GM12875 (cell line): ENCODE measurements at regions not wholly inside any gene's neighbourhood (a gene's known extent, or its start where the extent isn't known, plus 50 kb on each side); places are given as distances from the start of the nearest gene placed in this dataset.

Source experiments
- H3K4me3 ChIP-seq: one replicate; pipeline ENCODE4 v1.5.1; 2011; ENCODE audit warnings: low read depth, low read length, control low read depth
- TF ChIP-seq, protein P1 (sequence below): IDR thresholded peaks from 2 replicates; pipeline ENCODE4 v1.5.1; 2011; ENCODE audit warnings: low read depth, mild to moderate bottlenecking, control low read depth, inconsistent platforms, low read length, moderate library complexity, borderline replicate concordance; ENCODE audit not compliant: insufficient read depth

DNA sequence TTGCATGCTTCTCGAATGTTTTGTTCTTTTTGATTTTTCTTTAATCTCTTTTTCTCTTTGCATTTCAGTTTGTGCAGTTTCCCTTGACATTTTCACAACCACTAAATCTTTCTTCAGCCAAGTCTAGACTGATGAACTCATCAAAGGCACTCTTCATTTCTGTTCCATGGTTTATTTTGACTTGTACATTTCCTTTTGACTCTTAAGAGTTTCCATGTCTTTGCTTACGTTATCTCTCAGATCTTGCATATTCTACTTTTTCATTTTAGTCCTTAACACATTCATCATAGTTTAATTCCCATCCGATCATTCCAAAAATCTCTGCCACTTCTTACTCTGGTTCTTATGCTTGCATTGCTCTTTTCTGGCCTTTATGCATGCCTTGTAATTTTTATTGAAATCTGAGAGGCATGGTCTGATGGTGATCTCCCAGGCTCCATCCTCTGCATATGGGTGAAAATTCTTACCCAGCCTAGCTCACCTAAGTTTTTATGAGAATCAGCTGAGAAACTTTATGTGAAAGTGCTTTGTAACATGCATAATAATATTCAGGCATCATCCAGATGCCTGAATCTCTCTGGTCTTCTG is 202.8 kb upstream of the IGFBP3 start:
- TF ChIP-seq, protein P1, sequence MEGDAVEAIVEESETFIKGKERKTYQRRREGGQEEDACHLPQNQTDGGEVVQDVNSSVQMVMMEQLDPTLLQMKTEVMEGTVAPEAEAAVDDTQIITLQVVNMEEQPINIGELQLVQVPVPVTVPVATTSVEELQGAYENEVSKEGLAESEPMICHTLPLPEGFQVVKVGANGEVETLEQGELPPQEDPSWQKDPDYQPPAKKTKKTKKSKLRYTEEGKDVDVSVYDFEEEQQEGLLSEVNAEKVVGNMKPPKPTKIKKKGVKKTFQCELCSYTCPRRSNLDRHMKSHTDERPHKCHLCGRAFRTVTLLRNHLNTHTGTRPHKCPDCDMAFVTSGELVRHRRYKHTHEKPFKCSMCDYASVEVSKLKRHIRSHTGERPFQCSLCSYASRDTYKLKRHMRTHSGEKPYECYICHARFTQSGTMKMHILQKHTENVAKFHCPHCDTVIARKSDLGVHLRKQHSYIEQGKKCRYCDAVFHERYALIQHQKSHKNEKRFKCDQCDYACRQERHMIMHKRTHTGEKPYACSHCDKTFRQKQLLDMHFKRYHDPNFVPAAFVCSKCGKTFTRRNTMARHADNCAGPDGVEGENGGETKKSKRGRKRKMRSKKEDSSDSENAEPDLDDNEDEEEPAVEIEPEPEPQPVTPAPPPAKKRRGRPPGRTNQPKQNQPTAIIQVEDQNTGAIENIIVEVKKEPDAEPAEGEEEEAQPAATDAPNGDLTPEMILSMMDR, result no peak
- H3K4me3 ChIP-seq, result no peak overlapping the region

DNA sequence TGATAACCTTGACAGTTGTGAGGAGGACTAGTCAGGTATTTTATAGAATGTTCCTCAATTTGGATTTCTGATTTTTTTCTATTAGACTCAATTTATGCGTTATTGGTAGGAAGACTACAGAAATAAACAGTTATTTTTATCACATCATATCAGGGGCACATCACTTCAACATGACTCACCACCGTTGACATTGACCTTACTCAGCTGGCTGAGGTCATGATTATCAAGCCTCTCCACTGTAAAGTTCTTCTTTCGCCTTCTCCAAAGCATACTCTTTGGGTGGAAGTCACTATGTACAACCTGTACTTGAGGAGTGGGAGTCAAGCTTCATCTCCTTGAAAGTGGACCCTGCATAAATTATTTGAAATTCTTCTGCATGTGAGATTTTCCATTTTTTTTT is 194.3 kb upstream of the IGFBP3 start:
- TF ChIP-seq, protein P1, result no peak
- no peak overlapping the region for H3K4me3 ChIP-seq

DNA sequence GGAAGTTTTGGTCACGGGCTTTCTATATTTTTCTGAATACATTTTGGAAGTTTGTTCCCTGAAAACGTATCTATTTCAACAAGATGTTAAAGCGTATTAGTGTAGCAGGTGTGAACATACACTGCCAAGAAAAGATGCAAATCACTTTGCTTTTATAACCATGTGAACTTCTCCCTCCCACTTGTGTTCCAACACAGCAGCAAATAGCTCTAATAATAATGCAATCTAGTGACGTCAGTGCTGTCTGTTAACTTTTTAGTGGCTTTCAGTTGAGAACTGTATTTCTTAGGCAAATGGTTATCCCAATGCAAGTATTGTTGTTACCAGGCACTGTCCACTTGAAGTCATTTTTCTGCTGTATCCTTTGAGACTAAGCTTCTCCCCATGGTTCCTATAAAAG is 188.4 kb upstream of the IGFBP3 start:
- TF ChIP-seq, protein P1, result no peak
- H3K4me3 ChIP-seq, result no peak overlapping the region

DNA sequence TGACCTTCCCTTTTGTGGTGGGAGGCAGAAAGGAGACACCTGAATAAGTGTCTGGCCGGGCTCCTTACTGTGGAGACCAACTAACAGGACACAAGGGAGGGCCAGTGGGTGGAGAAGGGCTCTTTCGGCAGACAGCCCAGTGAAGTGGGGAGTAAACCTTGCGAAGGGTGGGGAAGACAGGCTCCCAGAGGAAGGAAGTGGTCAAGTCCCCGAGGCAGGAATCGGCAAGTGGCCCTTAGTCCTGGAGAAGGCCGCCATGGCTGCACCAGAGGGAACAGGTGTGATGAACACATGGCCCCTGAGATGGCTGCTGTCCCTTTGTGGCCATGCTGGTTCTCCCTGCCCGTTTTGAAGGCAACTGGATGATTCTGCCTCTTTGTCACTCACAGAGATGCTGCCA is 187.2 kb upstream of the IGFBP3 start:
- no peak overlapping the region for H3K4me3 ChIP-seq
- TF ChIP-seq, protein P1, result no peak

DNA sequence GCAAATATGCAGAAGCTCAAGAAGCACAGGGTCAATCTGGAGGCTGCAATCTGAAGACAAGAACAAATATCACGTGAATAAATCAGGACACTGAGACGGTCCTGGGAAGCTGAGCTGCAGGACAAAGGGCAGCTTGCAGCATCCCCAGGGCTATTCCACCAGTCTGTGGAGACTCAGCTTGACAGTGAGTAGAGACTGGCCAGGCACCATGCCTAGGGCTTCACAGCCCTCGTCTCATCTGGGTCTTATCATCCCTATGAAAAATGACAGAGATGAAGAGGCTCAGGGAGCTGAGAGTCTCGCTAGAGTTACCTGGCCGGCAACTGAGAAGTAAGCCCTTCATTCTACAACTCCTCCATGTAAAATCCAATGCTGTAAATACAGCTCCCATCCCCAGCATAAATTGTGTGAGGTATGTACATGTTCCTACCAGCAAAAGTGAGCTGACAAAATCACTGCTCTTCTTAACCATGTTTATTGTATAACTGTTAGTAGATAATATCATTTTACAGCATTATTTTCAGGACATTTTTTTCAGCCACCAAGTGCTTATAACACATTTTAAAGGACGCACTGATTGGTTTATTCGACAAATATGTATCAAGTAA is 186.6 kb upstream of the IGFBP3 start:
- H3K4me3 ChIP-seq, result no peak overlapping the region
- TF ChIP-seq, protein P1, result no peak

DNA sequence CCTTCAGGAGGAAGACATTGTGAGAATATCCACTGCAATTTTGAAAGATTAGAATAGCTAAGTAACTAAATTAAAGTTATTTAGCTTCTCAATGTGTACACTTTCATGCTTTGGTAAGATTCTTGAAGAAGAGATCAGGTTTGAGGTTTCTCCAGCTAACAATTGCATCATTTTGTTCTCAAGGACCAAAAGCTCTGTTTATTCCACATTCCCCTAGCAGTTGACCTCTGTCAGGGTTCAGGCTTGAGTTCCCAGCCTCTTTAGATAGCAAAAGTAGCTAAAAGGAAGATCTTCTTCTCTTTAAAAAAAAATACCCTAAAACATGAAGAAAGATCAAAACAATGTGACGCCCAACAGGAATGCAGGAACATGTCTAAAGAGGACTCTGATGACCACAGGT is 179.4 kb upstream of the IGFBP3 start:
- TF ChIP-seq, protein P1, result no peak
- no peak overlapping the region for H3K4me3 ChIP-seq

DNA sequence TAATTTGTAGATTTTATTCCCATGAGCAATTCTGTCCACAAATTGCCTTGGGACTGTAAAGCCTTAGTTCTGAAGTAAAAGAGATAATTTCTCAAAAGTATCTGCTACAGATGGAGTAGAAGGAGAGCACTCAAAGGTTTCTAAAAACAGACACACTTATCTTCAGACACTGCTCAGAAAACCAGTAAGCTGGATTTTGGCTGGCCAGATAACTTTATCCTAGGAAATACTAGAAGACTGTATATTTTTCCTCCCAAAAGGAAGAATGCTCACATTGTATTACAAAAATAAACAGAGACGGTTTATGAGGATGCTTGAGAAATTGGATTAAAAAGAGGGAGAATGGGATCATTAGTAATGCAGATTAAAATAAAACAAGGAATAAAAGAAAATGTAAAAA is 178.0 kb upstream of the IGFBP3 start:
- no peak overlapping the region for H3K4me3 ChIP-seq
- TF ChIP-seq, protein P1, result no peak
